ENCODE measurements at regions not wholly inside any gene's neighbourhood (a gene's known extent, or its start where the extent isn't known, plus 50 kb on each side); places are given as distances from the start of the nearest gene placed in this dataset.
"Not testable (repeated sequence)": the region's sequence is repeated elsewhere in the genome, so short reads cannot be mapped to it uniquely, and the experiment has no call there.

GRCh38 chr11:89608234-89608966, 101.7 kb upstream of the TRIM77 start:
- no peaks in the 10 kb centered on the region for H3K36me3 ChIP-seq
- H3K27me3 ChIP-seq (replicated peaks; ENCODE audit: insufficient read depth): no peaks in the 10 kb centered on the region
- WGBS: 89% methylated on average over 4 of the region's 4 CpGs
- no peaks in the 10 kb centered on the region for H3K9me3 ChIP-seq
- intact Hi-C loops (cut with DNase I): no loop called here
- H3K4me1 ChIP-seq (replicated peaks): no peaks in the 10 kb centered on the region
- TF ChIP-seq POLR2AphosphoS5 (IDR thresholded peaks at IDR 0.05) (no peak), POLR2A (IDR thresholded peaks at IDR 0.05) (no peak), CTCF (IDR thresholded peaks at IDR 0.05) (no peak)
- no peak for DNase-seq (ENCODE audit: low spot score)
- H3K4me3 ChIP-seq: no peak overlapping the region
- H3K27ac ChIP-seq: no peak overlapping the region

- Histone ChIP-seq H3K4me3 (no peak overlapping the region), H3K27me3 (replicated peaks; ENCODE audit: insufficient read depth) (no peaks in the 10 kb centered on the region), H3K36me3 (no peaks in the 10 kb centered on the region), H3K9me3 (no peaks in the 10 kb centered on the region), H3K4me1 (replicated peaks) (no peaks in the 10 kb centered on the region), H3K27ac (no peak overlapping the region)
- TF ChIP-seq POLR2AphosphoS5 (IDR thresholded peaks at IDR 0.05): no peak
- no peak for TF ChIP-seq CTCF (IDR thresholded peaks at IDR 0.05)
- TF ChIP-seq POLR2A (IDR thresholded peaks at IDR 0.05): no peak
- WGBS: 88% methylated on average over 4 of the region's 4 CpGs
- DNase-seq (ENCODE audit: low spot score): no peak
- intact Hi-C loops (cut with DNase I): no loop called here
Measured at GRCh38 chr11:89612096-89612495, 98.0 kb upstream of the TRIM77 start.

- Histone ChIP-seq H3K27ac (no peak overlapping the region), H3K27me3 (replicated peaks; ENCODE audit: insufficient read depth) (no peaks in the 10 kb centered on the region), H3K4me3 (no peak overlapping the region), H3K9me3 (no peaks in the 10 kb centered on the region), H3K36me3 (no peaks in the 10 kb centered on the region), H3K4me1 (replicated peaks) (no peaks in the 10 kb centered on the region)
- DNase-seq (ENCODE audit: low spot score): no peak
- intact Hi-C loops (cut with DNase I): no loop called here
- TF ChIP-seq CTCF (IDR thresholded peaks at IDR 0.05) (no peak), POLR2AphosphoS5 (IDR thresholded peaks at IDR 0.05) (no peak), POLR2A (IDR thresholded peaks at IDR 0.05) (no peak)
- 68% methylated on average over 3 of the region's 3 CpGs for WGBS
Measured at GRCh38 chr11:89613911-89614310, 96.2 kb upstream of the TRIM77 start.

GRCh38 chr11:89614428-89614827, 95.7 kb upstream of the TRIM77 start:
- H3K27ac ChIP-seq; H3K36me3 ChIP-seq; H3K27me3 ChIP-seq (replicated peaks; ENCODE audit: insufficient read depth); H3K9me3 ChIP-seq; H3K4me3 ChIP-seq; H3K4me1 ChIP-seq (replicated peaks); intact Hi-C loops (cut with DNase I); DNase-seq (ENCODE audit: low spot score): not testable (repeated sequence)
- WGBS: 36% methylated on average over 5 of the region's 5 CpGs

- H3K27me3 ChIP-seq (replicated peaks; ENCODE audit: insufficient read depth); H3K36me3 ChIP-seq; DNase-seq (ENCODE audit: low spot score); H3K4me1 ChIP-seq (replicated peaks); H3K27ac ChIP-seq; H3K9me3 ChIP-seq; H3K4me3 ChIP-seq; intact Hi-C loops (cut with DNase I): not testable (repeated sequence)
- 63% methylated on average over 1 of the region's 1 CpG for WGBS
Measured at GRCh38 chr11:89615642-89616041, 94.5 kb upstream of the TRIM77 start.

GRCh38 chr11:89616161-89616560, 93.9 kb upstream of the TRIM77 start:
- DNase-seq (ENCODE audit: low spot score); H3K4me1 ChIP-seq (replicated peaks); H3K4me3 ChIP-seq; H3K27ac ChIP-seq; H3K36me3 ChIP-seq; intact Hi-C loops (cut with DNase I); H3K27me3 ChIP-seq (replicated peaks; ENCODE audit: insufficient read depth); H3K9me3 ChIP-seq: not testable (repeated sequence)
- WGBS: 54% methylated on average over 3 of the region's 3 CpGs
